Right ventricle myocardium inferior (tissue), 1 donor: ENCODE measurements at regions not wholly inside any gene's neighbourhood (a gene's known extent, or its start where the extent isn't known, plus 50 kb on each side); places are given as distances from the start of the nearest gene placed in this dataset.
A peak's percentile ranks its signal among the peaks of the same experiment; 100 is the strongest.

Source experiments
- ATAC-seq: fragments of 200-7000 bp; cut with Tn5 transposase; one replicate; pipeline ENCODE4 v1.9.1; 2020; ENCODE audit warnings: mild to moderate bottlenecking, moderate library complexity
- DNase-seq: peaks from one replicate; pipeline ENCODE4 v3.0.0; 2021; ENCODE audit errors: missing footprints
- intact Hi-C: fragments of 100-400 bp; cut with DNase I; formaldehyde crosslinking; loops from one replicate; pipeline ENCODE4 v1.11.0; 2022
- donor health status: DM: no; HTN: yes; CAD: no; lungs with severe emphysema.

DNA sequence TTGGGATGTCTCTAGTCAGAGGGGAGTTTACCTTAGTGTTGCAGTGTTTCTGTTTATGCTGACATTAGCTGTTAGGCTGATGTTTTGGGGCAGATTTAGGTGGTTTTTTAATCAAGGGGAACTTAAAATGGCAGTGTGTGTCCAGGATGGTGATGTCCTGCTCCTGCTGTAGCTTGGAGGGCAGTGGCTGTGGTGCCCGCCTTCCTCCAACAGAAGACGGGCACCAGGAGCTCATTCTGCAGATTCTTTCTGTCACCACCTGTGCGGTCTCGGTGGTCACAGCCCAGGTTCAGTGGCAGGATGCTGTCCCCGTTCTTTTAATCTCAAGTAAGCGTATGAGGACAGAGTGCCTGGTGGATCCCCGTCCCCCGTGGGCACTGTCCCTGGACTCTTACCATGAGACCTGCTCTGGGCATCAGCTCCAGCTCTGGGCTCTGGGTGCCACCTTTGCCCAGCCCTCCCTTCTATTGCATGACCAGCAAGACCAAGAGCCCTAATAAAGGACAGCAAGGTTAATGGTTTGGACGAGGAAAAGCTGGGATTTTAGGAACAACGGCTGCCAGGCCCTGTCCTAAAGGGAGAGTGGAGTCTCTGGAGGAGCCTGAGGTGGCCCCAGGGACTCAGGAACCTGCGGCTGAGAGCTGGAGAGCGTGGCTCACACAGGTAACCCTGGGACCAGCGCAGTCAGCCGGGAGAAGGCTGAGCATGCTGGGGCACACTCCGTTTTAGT is 217.3 kb downstream of the ERMARD start:
- DNase-seq (no peak), ATAC-seq (peak; percentile 83)
- intact Hi-C loops, result loop anchor here (2.0 to 5.0 kb wide), 2 partner anchors 79 to 324 kb away; no protein-coding TSS in a partner anchor

DNA sequence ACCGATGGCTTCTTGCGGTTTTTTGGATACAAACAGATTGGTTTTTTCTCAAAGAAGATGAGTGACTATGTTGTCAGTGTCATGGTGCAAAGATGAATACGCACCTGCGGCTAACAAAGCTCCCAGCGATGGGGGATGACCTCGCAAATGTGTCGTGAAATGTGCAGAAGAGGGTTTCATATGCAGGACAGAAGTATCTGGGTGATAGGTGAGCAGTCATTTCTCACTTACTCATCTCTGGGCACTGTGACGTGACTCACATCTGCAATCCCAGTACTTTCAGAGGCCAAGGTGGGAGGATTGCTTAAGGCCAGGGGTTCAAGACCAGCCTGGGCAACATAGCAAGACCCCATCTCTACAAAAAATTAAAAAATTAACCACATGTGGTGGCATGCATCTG is 216.3 kb downstream of the ERMARD start:
- ATAC-seq, result no peak
- no peak for DNase-seq
- intact Hi-C loops, result loop anchor here (2.0 to 5.0 kb wide), 2 partner anchors 80 to 325 kb away; no protein-coding TSS in a partner anchor

DNA sequence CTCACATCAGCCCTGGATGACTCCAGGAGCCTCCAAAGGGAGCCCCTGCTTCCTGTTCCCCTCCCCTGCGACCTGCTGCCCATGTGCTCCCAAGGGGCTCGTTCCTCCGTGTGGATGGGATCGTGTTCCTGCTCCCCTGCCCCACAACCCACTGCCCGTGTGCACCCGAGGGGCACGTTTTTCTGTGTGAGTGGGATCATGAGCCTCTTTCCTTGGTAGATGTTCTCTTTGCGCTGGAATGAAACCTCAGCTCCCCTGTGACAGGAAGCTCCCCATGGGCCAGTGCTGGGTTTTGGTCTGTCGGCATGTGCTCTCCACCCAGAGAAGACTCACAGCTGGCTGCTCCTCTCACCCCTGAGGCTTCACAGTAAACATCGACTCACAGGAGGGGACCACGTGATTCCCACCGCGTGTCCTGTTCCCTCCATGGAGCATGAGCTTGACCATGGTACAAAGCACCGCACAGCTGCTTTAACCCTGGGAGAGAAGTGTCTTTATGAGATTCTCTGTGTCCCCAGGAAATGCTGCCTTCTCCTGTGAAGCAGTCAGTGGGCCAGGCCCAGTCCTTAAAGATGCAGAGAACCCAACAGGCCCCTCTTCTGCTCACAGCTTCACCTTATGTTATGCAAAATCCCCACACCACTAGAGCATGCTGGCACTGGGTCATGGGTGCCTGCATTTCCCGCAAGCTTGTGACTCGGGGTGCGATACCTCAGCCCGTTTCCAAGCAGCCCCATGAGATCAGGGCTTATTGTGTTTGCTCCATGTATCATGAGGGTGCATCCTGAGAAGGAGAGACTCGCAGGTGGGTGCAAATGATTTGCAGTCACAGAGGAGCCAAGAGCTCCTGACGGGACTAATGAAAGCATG is 215.1 kb downstream of the ERMARD start:
- DNase-seq (no peak), ATAC-seq (no peak)
- intact Hi-C loops, result loop anchor here (5.0 kb wide), 1 partner anchor 81 kb away; no protein-coding TSS in a partner anchor

DNA sequence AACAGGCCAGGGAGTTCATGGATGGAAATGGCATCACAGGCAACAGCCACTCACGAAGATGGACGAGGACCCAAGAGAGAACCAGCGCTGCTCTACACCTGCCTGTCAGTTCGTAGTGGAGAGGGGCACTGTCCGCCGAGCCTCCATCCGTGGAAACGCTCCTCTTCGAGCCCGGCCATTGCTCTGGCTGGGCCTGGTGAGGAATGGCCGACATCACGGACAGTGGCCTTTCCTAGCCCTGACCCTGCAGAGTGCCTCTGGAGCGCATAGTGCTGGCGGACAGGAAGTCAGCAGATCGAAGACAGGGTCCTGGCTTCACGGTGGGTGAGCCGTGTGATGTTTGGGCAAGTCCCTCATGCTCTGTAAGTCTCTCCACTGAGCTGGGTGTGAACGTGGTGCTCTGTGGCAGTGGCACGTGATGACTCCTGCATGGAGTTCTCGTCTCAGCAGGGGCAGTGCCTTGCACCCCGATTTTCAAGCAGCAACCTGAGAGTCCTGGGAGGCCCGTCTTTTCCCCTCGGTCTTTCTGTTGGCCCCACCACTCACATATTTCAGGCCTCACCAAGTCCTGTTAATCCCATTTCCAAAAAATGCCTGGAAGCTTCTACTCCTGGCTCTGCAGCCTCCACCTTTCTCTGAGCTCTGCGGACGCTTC is 214.4 kb downstream of the ERMARD start:
- no peak for ATAC-seq
- intact Hi-C loops, result loop anchor here (5.0 kb wide), 1 partner anchor 82 kb away; no protein-coding TSS in a partner anchor
- no peak for DNase-seq

DNA sequence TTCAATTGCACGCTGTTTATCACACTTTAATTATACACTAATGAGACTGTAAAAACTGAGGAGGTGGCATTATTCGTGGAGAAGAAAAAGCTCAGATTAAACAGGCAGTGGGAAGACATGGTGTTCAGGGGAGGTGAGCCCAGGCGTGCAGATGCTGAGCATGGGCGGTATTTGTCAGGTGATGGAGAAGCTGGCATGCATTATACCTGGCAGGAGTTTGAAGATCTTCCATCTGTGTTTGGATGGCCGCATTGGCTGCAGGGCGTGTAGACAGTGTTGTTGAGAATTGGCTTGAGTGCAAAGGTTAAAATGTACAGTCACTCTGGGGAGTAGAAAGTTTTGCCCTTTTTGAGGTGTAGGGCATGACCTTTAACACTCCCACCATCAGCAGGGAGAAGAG is 213.8 kb downstream of the ERMARD start:
- no peak for DNase-seq
- no peak for ATAC-seq
- intact Hi-C loops, result loop anchor here (5.0 kb wide), 1 partner anchor 82 kb away; no protein-coding TSS in a partner anchor

DNA sequence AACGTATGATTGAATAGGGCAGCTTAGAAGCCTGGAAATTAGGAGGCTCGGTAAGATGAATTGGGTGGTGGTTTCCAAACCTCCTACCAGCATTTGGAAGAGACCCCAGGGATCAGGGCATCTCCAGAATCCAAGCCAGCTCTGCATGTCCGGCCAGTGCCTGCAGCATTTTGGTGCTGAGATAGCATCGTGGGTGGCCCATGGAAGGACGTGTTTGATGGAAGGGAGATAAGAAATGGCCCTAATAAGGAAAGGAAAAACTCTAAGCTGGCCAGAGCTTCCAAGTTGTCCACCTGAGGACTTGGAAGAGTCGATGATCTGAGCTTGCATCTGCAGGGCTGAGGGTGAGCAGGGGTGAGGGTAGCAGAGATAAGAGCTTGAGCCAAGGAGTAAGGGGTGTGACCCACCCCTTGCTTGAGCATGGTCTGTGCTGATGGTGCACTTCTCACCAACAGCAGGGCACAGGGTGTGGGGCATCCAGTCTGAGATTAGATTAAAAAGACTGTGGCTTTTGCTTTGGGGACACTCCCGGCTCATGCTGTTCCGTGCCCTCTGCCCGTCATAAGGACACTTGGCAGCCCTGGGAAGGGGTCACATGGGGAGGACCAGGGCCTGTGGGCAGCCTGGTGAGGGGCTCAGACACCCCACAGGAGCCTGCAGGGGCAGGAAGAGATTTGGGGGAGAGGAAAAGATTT is 213.2 kb downstream of the ERMARD start:
- intact Hi-C loops, result loop anchor here (5.0 kb wide), 1 partner anchor 83 kb away; no protein-coding TSS in a partner anchor
- ATAC-seq, result no peak
- no peak for DNase-seq

DNA sequence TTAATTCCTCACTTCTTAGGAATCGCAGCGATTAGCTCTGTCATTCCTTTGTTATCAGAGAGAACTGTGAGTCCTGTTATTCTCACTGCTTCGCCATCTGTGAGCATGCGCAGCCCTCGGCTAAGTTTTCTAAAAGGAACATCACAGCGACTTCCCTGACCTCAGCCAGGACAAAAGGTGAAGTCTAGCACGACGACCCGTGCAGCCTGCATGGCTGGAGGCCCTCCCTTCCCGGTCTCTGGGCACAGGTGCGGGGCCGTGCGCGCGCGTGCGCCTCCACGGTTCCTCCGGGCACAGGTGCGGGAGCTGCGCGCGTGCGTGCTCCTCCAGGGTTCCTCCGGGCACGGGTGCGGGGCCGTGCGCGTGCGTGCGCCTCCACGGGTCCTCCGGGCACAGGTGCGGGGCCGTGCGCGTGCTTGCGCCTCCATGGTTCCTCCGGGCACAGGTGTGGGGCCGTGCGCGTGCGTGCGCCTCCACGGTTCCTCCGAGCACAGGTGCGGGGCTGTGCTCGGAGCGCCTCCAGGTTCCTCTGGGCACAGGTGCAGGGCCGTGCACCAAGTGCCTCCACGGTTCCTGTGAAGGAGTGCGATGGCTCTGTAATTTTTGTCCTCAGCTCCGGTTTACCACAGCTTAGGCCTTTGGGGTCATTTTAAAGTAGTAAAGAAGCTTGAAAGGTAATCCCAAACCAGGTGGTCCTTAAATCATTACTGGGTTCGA is 212.3 kb downstream of the ERMARD start:
- intact Hi-C loops, result no loop called here
- ATAC-seq (no peak), DNase-seq (no peak)

DNA sequence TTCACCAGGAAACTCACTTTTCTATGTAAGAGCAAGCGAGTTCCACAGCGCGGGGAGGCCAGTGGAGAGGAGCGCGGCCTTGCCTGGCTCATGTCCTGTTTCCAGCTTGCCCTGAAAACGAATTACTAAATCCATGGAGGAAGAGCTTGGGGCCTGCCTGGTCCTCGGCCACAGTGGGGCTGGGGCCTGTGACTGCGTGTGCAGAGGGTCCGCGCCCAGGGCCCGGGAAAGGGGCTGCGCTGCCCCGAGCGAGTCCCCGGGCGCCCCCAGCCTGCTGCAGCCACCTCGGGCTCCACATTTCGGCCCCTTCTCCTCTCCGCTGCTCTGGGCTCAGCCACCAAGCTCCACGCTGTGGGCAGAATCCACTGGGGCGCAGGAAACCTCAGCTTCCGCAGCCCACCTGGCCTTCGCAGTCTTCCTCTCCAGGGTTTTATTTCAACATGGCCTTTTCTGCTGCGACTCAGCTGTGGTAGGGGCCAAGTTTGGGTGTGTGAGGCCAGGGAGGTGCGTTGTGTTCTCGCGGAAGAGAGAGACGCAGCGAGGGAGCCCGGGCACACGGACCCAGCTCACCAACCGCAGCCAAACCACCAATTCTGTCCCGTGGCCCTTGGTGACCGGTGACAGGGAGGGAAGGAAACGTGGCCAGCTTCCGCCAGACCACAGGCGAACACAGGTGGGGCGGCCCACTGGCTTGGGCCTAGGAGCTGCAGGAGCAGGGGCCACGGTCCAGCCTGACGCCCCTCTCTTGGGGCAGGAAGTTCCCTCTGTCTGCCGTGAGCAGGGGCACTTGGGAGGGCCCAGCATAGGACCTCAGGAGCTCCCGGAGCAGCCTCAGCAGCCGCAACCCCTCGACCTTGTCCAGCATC is 211.4 kb downstream of the ERMARD start:
- intact Hi-C loops, result no loop called here
- ATAC-seq (no peak), DNase-seq (no peak)

DNA sequence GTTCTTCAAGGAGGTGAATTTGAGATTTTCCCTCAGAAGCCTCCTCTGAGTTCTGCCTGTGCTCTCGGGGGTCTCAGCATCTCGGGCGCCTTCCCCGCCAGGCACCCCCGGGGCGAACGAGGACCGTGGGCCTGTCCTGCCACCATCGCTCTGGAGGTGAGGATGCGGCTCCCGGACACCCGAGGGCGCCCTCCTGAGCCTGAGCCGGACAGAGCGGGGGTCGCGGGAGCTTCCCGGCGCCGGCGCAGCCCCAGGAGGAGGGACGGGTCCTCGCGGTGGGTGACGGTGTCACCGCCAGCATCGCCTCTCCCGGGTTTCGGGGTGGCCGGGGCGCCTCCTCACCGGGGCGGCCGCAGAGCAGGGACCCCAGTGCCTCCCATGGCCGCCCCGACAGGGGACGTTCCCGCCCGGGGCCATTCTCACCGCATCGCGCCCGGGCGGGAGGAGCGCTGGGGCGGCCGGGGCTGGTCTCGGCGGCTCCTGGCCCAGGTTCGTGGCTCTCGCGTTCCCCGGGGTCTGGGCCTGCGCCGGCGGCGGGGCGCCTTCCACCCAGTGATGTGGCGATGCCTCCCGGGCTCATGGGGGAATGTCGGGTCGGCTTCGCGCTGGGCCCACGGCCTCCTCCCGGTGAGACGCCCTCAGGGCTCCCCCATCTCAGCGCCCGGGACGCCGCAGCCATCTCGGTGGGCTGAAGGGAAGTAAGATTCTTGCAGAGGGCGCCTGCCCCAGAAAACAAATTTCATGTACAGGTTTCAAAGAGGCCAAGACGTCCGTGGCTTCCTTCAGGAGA is 210.5 kb downstream of the ERMARD start:
- intact Hi-C loops, result no loop called here
- no peak for DNase-seq
- peak; percentile 83 for ATAC-seq

DNA sequence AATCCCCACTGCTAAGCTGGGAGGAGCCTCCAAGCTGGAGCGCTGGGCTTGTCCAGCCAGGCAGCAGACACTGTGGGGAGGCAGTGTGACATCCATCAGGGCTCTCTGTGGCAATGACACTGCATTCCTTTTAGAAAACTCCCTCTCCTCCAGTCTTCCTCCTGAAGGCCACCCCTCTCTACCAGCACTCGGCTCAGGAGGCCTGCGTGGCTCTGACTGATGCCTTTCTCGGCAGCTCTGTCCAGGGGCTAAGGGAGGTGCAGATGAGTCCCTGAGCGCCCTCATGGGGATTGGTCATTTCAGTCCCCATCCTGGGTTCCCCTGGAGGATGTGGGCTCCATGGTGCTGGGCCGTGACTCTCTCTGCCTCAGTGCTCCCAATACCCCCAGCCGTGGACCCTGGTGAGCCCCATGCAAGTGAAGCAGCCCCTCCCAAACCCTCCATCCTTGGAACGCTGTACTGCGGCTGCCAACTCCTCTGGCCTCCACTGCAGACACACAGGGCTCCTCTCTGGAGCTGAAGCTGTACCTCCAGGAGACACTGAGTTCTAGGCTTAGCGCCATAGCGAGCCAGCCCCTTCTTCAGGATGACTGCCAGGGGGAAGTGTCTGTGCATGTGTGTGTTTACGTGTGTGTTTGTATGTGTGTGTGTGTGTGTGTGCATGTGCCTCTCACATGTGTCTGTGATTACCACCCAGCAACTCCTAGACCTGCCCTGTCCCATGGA is 209.6 kb downstream of the ERMARD start:
- ATAC-seq (no peak), DNase-seq (no peak)
- intact Hi-C loops, result no loop called here

DNA sequence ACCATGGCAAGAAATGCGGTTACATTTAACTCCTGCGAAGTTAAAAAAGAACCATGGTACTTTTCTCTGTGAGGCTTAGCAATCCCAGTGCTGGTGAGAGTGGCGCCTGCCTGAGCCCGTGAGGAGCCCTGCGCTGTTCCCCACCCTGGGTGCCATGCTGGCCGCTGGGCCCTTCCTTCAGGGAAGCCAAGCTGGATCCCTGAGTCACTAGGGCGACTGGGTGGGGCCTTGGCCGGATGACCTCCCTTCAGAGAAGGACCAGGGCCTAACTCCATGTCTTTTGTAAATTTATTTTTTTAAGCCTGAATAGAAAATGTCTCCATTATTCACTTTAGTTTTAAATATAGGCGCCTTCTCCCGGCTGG is 209.1 kb downstream of the ERMARD start:
- no peak for ATAC-seq
- DNase-seq, result no peak
- intact Hi-C loops, result no loop called here

DNA sequence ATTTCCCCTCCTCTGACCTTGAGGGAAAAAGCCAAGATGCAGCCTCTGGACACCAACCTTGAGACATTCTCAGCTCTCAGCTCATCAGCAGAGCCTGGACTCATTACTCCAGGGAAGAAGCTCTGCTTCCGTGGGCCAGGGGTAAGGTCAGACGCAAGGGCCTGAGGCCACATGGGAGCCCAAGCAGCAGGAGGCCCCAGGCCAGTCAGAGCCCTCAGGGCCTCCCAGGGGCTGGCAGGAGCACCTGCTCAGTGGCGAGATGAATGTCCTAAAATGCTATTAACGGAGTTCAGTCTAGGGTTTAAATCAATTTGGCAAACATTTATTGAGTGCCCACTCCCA is 208.6 kb downstream of the ERMARD start:
- DNase-seq, result no peak
- ATAC-seq, result no peak
- intact Hi-C loops, result no loop called here

DNA sequence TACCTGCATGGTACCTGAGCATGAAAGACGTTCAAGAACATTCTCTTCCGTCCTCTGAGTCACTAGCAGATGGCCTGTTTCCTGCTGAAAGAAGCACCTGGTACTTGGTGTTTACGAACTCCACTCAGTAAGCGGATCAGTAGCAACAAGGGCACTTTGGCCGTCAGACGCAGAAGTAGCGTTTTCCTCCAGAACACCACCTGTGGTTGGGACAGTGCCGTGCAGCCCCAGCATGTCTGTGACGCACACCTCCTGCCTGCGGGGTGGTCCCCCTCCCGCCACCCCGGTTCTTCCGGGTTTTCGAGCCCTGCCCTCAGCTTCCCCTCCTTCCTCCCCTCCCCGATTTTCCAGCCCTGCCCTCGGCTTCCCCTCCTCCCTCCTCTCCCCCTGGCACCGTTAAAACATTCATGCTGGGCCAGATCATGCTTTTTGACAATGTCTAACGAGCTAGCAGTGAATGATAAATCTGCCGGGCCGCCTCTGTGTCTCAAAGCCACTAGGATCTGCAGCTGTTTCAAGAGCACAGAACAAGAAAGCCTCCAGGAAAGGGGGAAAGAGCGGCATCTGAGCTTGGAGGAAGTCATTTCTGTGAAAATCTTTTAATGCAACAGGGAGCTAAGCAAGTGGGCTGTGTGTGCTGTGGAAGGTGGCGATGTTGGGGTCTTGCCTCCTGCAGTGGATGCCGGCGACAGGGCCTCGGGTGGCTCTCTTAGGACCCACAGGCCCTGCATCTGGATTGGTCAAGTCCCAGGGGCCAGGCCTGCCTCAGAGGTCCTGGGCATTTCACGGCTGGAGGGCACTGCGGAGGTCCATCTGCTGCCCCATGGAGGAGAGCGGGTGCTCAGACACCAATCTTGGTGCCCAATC is 207.9 kb downstream of the ERMARD start:
- DNase-seq (no peak), ATAC-seq (no peak)
- intact Hi-C loops, result loop anchor here (5.0 kb wide), 1 partner anchor 568 kb away; no protein-coding TSS in a partner anchor

DNA sequence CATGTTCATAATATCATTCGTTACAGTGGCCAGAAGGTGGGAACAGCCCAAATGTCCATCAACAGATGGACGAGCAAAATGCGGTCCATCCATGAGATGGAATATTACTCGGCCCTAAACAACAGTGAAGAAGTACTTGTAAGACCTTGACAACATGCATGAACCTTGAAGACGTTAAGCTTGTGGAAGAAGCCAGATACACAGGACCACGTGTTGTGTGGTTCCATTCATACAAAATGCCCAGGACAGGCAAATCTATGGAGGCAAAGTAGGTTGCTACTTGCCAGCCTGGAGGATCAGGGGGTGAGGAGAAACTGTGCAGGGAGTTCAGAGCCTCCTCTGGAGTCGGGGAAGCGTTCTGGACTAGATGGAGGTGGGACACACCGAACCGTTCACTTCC is 207.1 kb downstream of the ERMARD start:
- DNase-seq, result no peak
- no peak for ATAC-seq
- intact Hi-C loops, result loop anchor here (5.0 kb wide), 1 partner anchor 569 kb away; no protein-coding TSS in a partner anchor

DNA sequence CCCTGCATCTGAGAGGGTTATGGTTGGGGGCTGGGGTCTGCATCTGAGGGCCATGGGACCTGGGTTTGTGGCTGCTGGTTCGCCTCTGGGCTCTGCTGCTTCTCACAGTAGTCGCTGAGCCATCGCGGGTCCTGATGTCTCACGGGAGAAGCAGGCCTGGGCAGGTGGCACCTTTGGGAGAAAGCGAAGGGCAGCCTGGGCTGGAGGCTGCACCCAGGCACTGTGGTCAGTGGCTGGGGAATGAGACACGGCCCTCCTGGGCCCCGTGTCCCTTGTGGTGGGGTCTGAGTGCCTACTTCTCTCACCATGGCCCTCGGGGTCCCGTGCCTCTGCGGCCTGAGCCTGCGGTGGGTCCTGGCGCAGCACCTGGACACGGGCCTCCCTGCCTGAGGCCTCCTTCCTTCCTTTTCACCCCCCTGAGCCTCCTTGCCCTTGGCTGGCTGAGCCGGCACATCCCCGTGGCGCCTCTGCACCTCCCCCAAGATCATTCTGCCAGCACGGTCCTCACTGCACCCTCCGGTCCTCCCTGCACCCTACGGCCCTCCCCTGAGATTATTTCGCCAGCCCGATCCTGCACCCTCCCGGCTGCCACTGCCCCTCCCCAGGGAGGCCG is 206.0 kb downstream of the ERMARD start:
- no peak for ATAC-seq
- no peak for DNase-seq
- intact Hi-C loops, result loop anchor here (5.0 kb wide), 1 partner anchor 570 kb away; no protein-coding TSS in a partner anchor
